K562 (cell line): ENCODE measurements at regions not wholly inside any gene's neighbourhood (a gene's known extent, or its start where the extent isn't known, plus 50 kb on each side); places are given as distances from the start of the nearest gene placed in this dataset.

ENCODE experiments used
- ATAC-seq: fragments of 200-7000 bp; cut with Tn5 transposase; 3 replicates; pipeline ENCODE4 v1.9.1; 2020; ENCODE audit warnings: moderate library complexity
- BruUV-seq: library from RNA; stranded (reverse); fragments of 400-500 nt; replicated peaks from 2 replicates; lab custom pipeline; 2021; lab: Mats Ljungman, UMichigan
- CTCF ChIA-PET: fragments of 300-600 bp; formaldehyde crosslinking; extraction: SDS; loops from one replicate; lab custom pipeline; 2021; ENCODE audit warnings: low intra/inter-chr PET ratio; lab: Yijun Ruan, JAX
- POLR2A ChIA-PET: fragments of 300-600, 350-650 bp; sonication (Branson Sonifier 250); formaldehyde crosslinking; extraction: SDS; loops from one replicate; lab custom pipeline; 2021; ENCODE audit warnings: antibody characterized with exemption, inconsistent platforms; lab: Yijun Ruan, JAX
- DNase-seq, 4 experiments: peaks; one replicate each; pipeline versions ENCODE4 v3.0.0 to v3.0.0-alpha.2; 2011 to 2018; ENCODE audit warnings: low spot score in 3 of 4, mixed read lengths in 3 of 4; ENCODE audit errors: extremely low read depth in 1 of 4
- FAIRE-seq: peaks from 2 replicates; lab custom pipeline; 2011; peaks lifted over from hg19 to GRCh38; lab: Jason Lieb, UNC
- H2AFZ ChIP-seq: 2 replicates; pipeline ENCODE4 v1.6.0; 2011; ENCODE audit warnings: low read depth, low read length, control low read depth, inconsistent platforms
- H3K27ac ChIP-seq: fragments of 200-600 bp; 3 replicates; pipeline ENCODE4 v1.8.0; 2011; ENCODE audit warnings: low read depth, mild to moderate bottlenecking, control low read depth, inconsistent platforms, low read length, moderate library complexity, mixed read lengths; ENCODE audit errors: extremely low read depth
- H3K27me3 ChIP-seq, 2 experiments: fragments of 300-600 bp in 1 of 2; 2 replicates in 1 of 2; 3 replicates in 1 of 2; pipeline versions ENCODE4 v1.6.0 to v1.8.0; 2011; ENCODE audit warnings: inconsistent platforms in 2 of 2, low read length in 2 of 2, mild to moderate bottlenecking in 1 of 2, mixed read lengths in 1 of 2, moderate library complexity in 1 of 2; ENCODE audit not compliant: control insufficient read depth in 2 of 2, insufficient read depth in 2 of 2
- H3K36me3 ChIP-seq: fragments of 300-600 bp; 3 replicates; pipeline ENCODE4 v1.8.0; 2011; ENCODE audit warnings: mild to moderate bottlenecking, low read length, inconsistent platforms; ENCODE audit not compliant: control insufficient read depth, insufficient read depth
- H3K4me1 ChIP-seq, 2 experiments: fragments of 200-600 bp in 1 of 2; replicated peaks in 1 of 2; 2 replicates in 1 of 2; 3 replicates in 1 of 2; pipeline versions ENCODE4 v1.5.1 to v1.8.0; 2011; ENCODE audit warnings: inconsistent platforms in 2 of 2, low read length in 2 of 2, mild to moderate bottlenecking in 1 of 2, mixed read lengths in 1 of 2, moderate library complexity in 1 of 2; ENCODE audit not compliant: control insufficient read depth in 2 of 2, insufficient read depth in 2 of 2
- H3K4me2 ChIP-seq: 2 replicates; pipeline ENCODE4 v1.6.1; 2011; ENCODE audit warnings: low read length, control low read depth, inconsistent platforms, mixed read lengths; ENCODE audit not compliant: insufficient read depth
- H3K4me3 ChIP-seq: fragments of 200-600 bp; sonication (generic), shearing (Covaris generic); 2 replicates; pipeline ENCODE4 v1.5.1; 2016; ENCODE audit warnings: control low read depth, inconsistent platforms
- H3K79me2 ChIP-seq: fragments of 200-600 bp; 3 replicates; pipeline ENCODE4 v1.8.0; 2011; ENCODE audit warnings: low read length, inconsistent platforms; ENCODE audit not compliant: control insufficient read depth, insufficient read depth
- H3K9ac ChIP-seq, 2 experiments: 2 replicates each; pipeline versions ENCODE4 v1.6.0 to v1.6.1; 2011; ENCODE audit warnings: low read depth in 2 of 2, low read length in 2 of 2, control low read depth in 1 of 2, inconsistent platforms in 1 of 2, mild to moderate bottlenecking in 1 of 2, mixed read lengths in 1 of 2; ENCODE audit not compliant: insufficient read depth in 1 of 2
- H3K9me1 ChIP-seq: one replicate; pipeline ENCODE4 v1.6.0; 2011; ENCODE audit warnings: inconsistent platforms, mild to moderate bottlenecking, low read length, moderate library complexity; ENCODE audit not compliant: control insufficient read depth, insufficient read depth
- H3K9me3 ChIP-seq: replicated peaks from 2 replicates; pipeline ENCODE4 v1.5.1; 2011; ENCODE audit warnings: low read depth, low read length, inconsistent platforms; ENCODE audit not compliant: control insufficient read depth, insufficient read depth
- H4K20me1 ChIP-seq: replicated peaks from 2 replicates; pipeline ENCODE4 v1.6.1; 2011; ENCODE audit warnings: low read length, inconsistent platforms, mixed read lengths; ENCODE audit not compliant: control insufficient read depth, insufficient read depth
- HNRNPL ChIP-seq: fragments of 200-400 bp; formaldehyde crosslinking; IDR thresholded peaks from 2 replicates; pipeline ENCODE4 v1.6.1; 2017; ENCODE audit warnings: low read depth, mild to moderate bottlenecking, low read length
- L3MBTL2 ChIP-seq: fragments of 450-650 bp; IDR thresholded peaks from 2 replicates; pipeline ENCODE4 v1.6.1; 2016; ENCODE audit warnings: mild to moderate bottlenecking, moderate library complexity
- RBM25 ChIP-seq: fragments of 200-400 bp; formaldehyde crosslinking; IDR thresholded peaks from 2 replicates; pipeline ENCODE4 v1.6.1; 2018; ENCODE audit warnings: low read length, low read depth, moderate library complexity; ENCODE audit not compliant: severe bottlenecking
- ZNF239 ChIP-seq: fragments of 250-450 bp; sonication (Bioruptor Pico); IDR thresholded peaks from 2 replicates; pipeline ENCODE4 v1.4.0; 2020; ENCODE audit warnings: mild to moderate bottlenecking
- WGBS: fragments of 100-300 bp; shearing (Covaris generic); methylation state at CpG from one replicate; pipeline ENCODE4 v1.1.6; 2016; ENCODE audit warnings: low coverage, mixed read lengths; ENCODE audit not compliant: insufficient coverage; ENCODE audit errors: missing lambda C conversion rate; 5-methylcytosine and 5-hydroxymethylcytosine counted together
- in situ Hi-C: fragments of 300-500 bp; cut with MboI; formaldehyde crosslinking; loops from 4 replicates; pipeline ENCODE4 v1.15.0; 2018; ENCODE audit warnings: inconsistent platforms, mixed read lengths
- intact Hi-C: fragments of 100-400 bp; cut with micrococcal nuclease; formaldehyde crosslinking; loops from 2 replicates; pipeline ENCODE4 v1.14.2; 2022
- TF ChIP-seq, protein P1 (sequence below): sonication (generic); formaldehyde crosslinking; IDR thresholded peaks from 2 replicates; pipeline ENCODE4 v1.8.1; 2023; ENCODE audit warnings: mild to moderate bottlenecking, missing genetic modification reagents

DNA sequence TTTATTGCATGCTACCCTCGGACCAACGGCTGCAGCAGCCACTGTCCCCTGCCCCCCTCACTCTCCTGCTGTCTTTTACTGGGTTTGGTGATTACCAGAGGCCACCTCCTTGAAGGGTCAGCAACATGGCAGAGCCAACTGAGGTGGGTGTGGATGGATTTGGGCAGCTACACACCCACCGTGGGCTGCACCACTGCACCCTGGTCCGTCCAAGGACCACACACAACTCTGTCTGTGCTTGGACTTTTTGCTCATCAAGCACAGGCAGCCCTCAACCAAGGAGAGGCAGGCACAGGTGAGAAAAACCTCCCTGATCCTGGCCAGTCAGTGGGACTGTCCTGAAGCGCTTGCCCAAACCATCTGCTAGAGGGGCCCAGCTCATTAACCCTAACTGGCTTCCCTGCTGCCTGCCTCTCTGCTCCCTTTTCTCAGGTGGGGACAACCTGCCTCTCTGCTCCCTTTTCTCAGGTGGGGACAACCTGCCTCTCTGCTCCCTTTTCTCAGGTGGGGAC, 239.5 kb upstream of the PITRM1 start:
- Histone ChIP-seq H3K27me3 (peaks cover 0 to 30% of the 10 kb centered on the region in 2 experiments; a peak in 3 of 5 replicates), H3K9ac (no peak overlapping the region), H4K20me1 (0 out of 2 replicates have a peak, but pooled peaks cover 4% of the 10 kb centered on the region), H3K4me1 (no peaks in the 10 kb centered on the region), H3K9me3 (no peaks in the 10 kb centered on the region), H3K4me3 (no peak overlapping the region), H3K4me2 (no peak overlapping the region), H3K36me3 (no peaks in the 10 kb centered on the region), H3K27ac (no peak overlapping the region), H2AFZ (no peak overlapping the region), H3K79me2 (no peaks in the 10 kb centered on the region), H3K9me1 (no peaks in the 10 kb centered on the region)
- ATAC-seq: no peak
- ChIA-PET CTCF (no interaction called here), POLR2A (no interaction called here)
- intact Hi-C loops (no loop called here), in situ Hi-C loops (no loop called here)
- WGBS: 17% methylated on average over 5 of the region's 5 CpGs
- BruUV-seq: no TSS peak
- DNase-seq: no peak
- FAIRE-seq: no peak
- TF ChIP-seq, protein P1, sequence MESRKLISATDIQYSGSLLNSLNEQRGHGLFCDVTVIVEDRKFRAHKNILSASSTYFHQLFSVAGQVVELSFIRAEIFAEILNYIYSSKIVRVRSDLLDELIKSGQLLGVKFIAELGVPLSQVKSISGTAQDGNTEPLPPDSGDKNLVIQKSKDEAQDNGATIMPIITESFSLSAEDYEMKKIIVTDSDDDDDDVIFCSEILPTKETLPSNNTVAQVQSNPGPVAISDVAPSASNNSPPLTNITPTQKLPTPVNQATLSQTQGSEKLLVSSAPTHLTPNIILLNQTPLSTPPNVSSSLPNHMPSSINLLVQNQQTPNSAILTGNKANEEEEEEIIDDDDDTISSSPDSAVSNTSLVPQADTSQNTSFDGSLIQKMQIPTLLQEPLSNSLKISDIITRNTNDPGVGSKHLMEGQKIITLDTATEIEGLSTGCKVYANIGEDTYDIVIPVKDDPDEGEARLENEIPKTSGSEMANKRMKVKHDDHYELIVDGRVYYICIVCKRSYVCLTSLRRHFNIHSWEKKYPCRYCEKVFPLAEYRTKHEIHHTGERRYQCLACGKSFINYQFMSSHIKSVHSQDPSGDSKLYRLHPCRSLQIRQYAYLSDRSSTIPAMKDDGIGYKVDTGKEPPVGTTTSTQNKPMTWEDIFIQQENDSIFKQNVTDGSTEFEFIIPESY (CRISPR knock-in tag): no peak
- TF ChIP-seq HNRNPL: no peak
- no peak for TF ChIP-seq RBM25
- no peak for TF ChIP-seq L3MBTL2
- no peak for TF ChIP-seq ZNF239 (CRISPR knock-in tag)
